Kidney (tissue), 13 donors: ENCODE measurements at regions not wholly inside any gene's neighbourhood (a gene's known extent, or its start where the extent isn't known, plus 50 kb on each side); places are given as distances from the start of the nearest gene placed in this dataset.

Source experiments
- DNase-seq, 5 donors: peaks; one replicate each; pipeline ENCODE4 v3.0.0-alpha.2; 2013 to 2020
- FAIRE-seq: peaks from 2 replicates; lab custom pipeline; 2012; peaks lifted over from hg19 to GRCh38; lab: Jason Lieb, UNC
- H3K27ac ChIP-seq, 2 donors: one replicate each; pipeline ENCODE4 v1.7.0; 2013; ENCODE audit warnings: low read depth in 2 of 2, low read length in 2 of 2, inconsistent platforms in 1 of 2
- H3K27me3 ChIP-seq: one replicate; pipeline ENCODE4 v1.7.1; 2013; ENCODE audit warnings: low read length, inconsistent platforms; ENCODE audit not compliant: control insufficient read depth, insufficient read depth
- H3K36me3 ChIP-seq, 3 donors: one replicate each; pipeline versions ENCODE4 v1.7.0 to v1.7.1; 2013; ENCODE audit warnings: low read length in 3 of 3, control low read depth in 1 of 3, inconsistent platforms in 1 of 3; ENCODE audit not compliant: insufficient read depth in 3 of 3, control insufficient read depth in 2 of 3
- H3K4me1 ChIP-seq, 3 donors: one replicate each; pipeline versions ENCODE4 v1.7.0 to v1.7.1; 2013; ENCODE audit warnings: low read length in 3 of 3, inconsistent platforms in 1 of 3, low read depth in 1 of 3; ENCODE audit not compliant: control insufficient read depth in 2 of 3, insufficient read depth in 2 of 3
- H3K4me3 ChIP-seq, 3 donors: one replicate each; pipeline versions ENCODE4 v1.7.0 to v1.8.1; 2013; ENCODE audit warnings: low read length in 3 of 3, control low read depth in 1 of 3, inconsistent platforms in 1 of 3
- H3K9ac ChIP-seq, 3 donors: one replicate each; pipeline versions ENCODE4 v1.7.0 to v1.7.1; 2013; ENCODE audit warnings: low read length in 3 of 3, control low read depth in 1 of 3, inconsistent platforms in 1 of 3
- H3K9me3 ChIP-seq, 3 donors: one replicate each; pipeline versions ENCODE4 v1.7.0 to v1.7.1; 2013; ENCODE audit warnings: low read length in 3 of 3, control low read depth in 1 of 3, inconsistent platforms in 1 of 3; ENCODE audit not compliant: control insufficient read depth in 2 of 3, insufficient read depth in 1 of 3
- intact Hi-C: fragments of 100-400 bp; cut with DNase I; formaldehyde crosslinking; loops from one replicate; pipeline ENCODE4 v1.11.1; 2022
- TF ChIP-seq, protein P1 (sequence below): IDR thresholded peaks from 3 replicates; pipeline ENCODE4 v1.5.1; 2012; ENCODE audit warnings: mild to moderate bottlenecking, moderate library complexity, borderline replicate concordance; ENCODE audit not compliant: insufficient read depth; ENCODE audit errors: extremely low read depth
- donor health status: control.
- donor health status: control.
- donor health status: control.
- donor health status: control.
- donor health status: control.
- donor health status: DM: yes; HTN: yes; CAD: no.
- donor health status: Normal renal cell carcinoma (clear cell type).

- H3K4me1 ChIP-seq: no peaks in the 10 kb centered on the region
- FAIRE-seq (no peak), DNase-seq (no peak)
- no peaks in the 10 kb centered on the region for H3K9me3 ChIP-seq
- no peak overlapping the region for H3K4me3 ChIP-seq
- intact Hi-C loops: no loop called here
- TF ChIP-seq, protein P1, sequence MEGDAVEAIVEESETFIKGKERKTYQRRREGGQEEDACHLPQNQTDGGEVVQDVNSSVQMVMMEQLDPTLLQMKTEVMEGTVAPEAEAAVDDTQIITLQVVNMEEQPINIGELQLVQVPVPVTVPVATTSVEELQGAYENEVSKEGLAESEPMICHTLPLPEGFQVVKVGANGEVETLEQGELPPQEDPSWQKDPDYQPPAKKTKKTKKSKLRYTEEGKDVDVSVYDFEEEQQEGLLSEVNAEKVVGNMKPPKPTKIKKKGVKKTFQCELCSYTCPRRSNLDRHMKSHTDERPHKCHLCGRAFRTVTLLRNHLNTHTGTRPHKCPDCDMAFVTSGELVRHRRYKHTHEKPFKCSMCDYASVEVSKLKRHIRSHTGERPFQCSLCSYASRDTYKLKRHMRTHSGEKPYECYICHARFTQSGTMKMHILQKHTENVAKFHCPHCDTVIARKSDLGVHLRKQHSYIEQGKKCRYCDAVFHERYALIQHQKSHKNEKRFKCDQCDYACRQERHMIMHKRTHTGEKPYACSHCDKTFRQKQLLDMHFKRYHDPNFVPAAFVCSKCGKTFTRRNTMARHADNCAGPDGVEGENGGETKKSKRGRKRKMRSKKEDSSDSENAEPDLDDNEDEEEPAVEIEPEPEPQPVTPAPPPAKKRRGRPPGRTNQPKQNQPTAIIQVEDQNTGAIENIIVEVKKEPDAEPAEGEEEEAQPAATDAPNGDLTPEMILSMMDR: no peak
- H3K9ac ChIP-seq: no peak overlapping the region
- H3K27ac ChIP-seq: no peak overlapping the region
- no peaks in the 10 kb centered on the region for H3K36me3 ChIP-seq
- no peaks in the 10 kb centered on the region for H3K27me3 ChIP-seq
Measured at GRCh38 chr13:78030341-78030896, 111.8 kb upstream of the EDNRB start.

GRCh38 chr13:78029901-78030300 is 111.3 kb upstream of the EDNRB start:
- H3K9me3 ChIP-seq: peaks cover 0 to 1% (median 0%) of the 10 kb centered on the region in 3 donors
- no peak overlapping the region for H3K27ac ChIP-seq
- DNase-seq (peak in 1 of 5 donors; percentile 29), FAIRE-seq (no peak)
- TF ChIP-seq, protein P1: no peak
- H3K4me3 ChIP-seq: no peak overlapping the region
- no peaks in the 10 kb centered on the region for H3K27me3 ChIP-seq
- intact Hi-C loops: no loop called here
- no peaks in the 10 kb centered on the region for H3K4me1 ChIP-seq
- H3K36me3 ChIP-seq: no peaks in the 10 kb centered on the region
- no peak overlapping the region for H3K9ac ChIP-seq

- TF ChIP-seq, protein P1: no peak
- no peaks in the 10 kb centered on the region for H3K4me1 ChIP-seq
- intact Hi-C loops: no loop called here
- H3K36me3 ChIP-seq: no peaks in the 10 kb centered on the region
- peaks cover 0 to 5% (median 0%) of the 10 kb centered on the region in 3 donors for H3K9me3 ChIP-seq
- no peaks in the 10 kb centered on the region for H3K27me3 ChIP-seq
- no peak overlapping the region for H3K9ac ChIP-seq
- H3K27ac ChIP-seq: no peak overlapping the region
- no peak for FAIRE-seq
- no peak overlapping the region for H3K4me3 ChIP-seq
- no peak for DNase-seq
Measured at GRCh38 chr13:78028960-78029359, 110.3 kb upstream of the EDNRB start.

DNA sequence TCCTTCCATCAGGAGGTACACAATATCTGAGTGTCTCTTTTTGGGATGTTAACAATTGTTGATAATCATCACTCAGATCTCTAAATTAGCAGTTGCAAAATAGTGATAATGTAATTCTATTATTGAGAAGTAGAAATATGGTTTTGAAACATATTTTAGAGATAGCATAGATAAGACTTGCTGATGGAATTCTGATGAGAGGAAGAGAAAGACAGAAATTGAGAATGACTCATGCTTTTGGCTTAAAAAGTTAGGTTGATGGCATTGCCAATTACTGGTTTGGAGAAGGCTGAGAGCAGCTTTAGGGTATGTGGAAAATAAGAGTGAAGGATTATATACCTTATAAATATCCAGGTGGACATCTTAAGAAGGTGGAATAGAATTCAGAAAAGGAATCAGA is 106.4 kb upstream of the EDNRB start:
- DNase-seq (no peak), FAIRE-seq (no peak)
- Histone ChIP-seq H3K27ac (no peak overlapping the region), H3K36me3 (no peaks in the 10 kb centered on the region), H3K4me1 (no peaks in the 10 kb centered on the region), H3K4me3 (no peak overlapping the region), H3K9ac (no peak overlapping the region), H3K9me3 (peaks cover 0 to 5% (median 0%) of the 10 kb centered on the region in 3 donors), H3K27me3 (no peaks in the 10 kb centered on the region)
- intact Hi-C loops: no loop called here
- TF ChIP-seq, protein P1: no peak
